Bronchial epithelial cell (primary cell): ENCODE measurements at regions not wholly inside any gene's neighbourhood (a gene's known extent, or its start where the extent isn't known, plus 50 kb on each side); places are given as distances from the start of the nearest gene placed in this dataset.
A peak's percentile ranks its signal among the peaks of the same experiment; 100 is the strongest.

Experiments
- DNase-seq: peaks from one replicate; pipeline ENCODE4 v3.0.0-alpha.2; 2010; ENCODE audit warnings: low read depth
- FAIRE-seq: peaks from 2 replicates; lab custom pipeline; 2011; peaks lifted over from hg19 to GRCh38; lab: Jason Lieb, UNC
- H3K27me3 ChIP-seq: 2 replicates; pipeline ENCODE4 v1.5.1; 2011; ENCODE audit warnings: low read length; ENCODE audit not compliant: control insufficient read depth, insufficient read depth
- H3K36me3 ChIP-seq: 2 replicates; pipeline ENCODE4 v1.5.1; 2011; ENCODE audit warnings: low read length; ENCODE audit not compliant: control insufficient read depth, insufficient read depth
- H3K4me3 ChIP-seq: 2 replicates; pipeline ENCODE4 v1.5.1; 2011; ENCODE audit warnings: mild to moderate bottlenecking, low read depth, low read length, control low read depth
- CTCF ChIP-seq: IDR thresholded peaks from 2 replicates; pipeline ENCODE4 v1.5.1; 2011; ENCODE audit warnings: mild to moderate bottlenecking, moderate library complexity, low read length, control low read depth, inconsistent platforms; ENCODE audit not compliant: insufficient read depth, severe bottlenecking

- Histone ChIP-seq H3K4me3 (no peak overlapping the region), H3K27me3 (no peaks in the 10 kb centered on the region), H3K36me3 (no peaks in the 10 kb centered on the region)
- DNase-seq = no peak
- TF ChIP-seq CTCF = no peak
- FAIRE-seq = no peak
Observed at GRCh38 chr6:92701425-92702096, 717.8 kb downstream of the EPHA7 start.

- H3K36me3 ChIP-seq = no peaks in the 10 kb centered on the region
- FAIRE-seq (no peak), DNase-seq (no peak)
- TF ChIP-seq CTCF = no peak
- H3K4me3 ChIP-seq = no peak overlapping the region
- no peaks in the 10 kb centered on the region for H3K27me3 ChIP-seq
Observed at GRCh38 chr6:92700411-92700810, 718.9 kb downstream of the EPHA7 start.

- H3K27me3 ChIP-seq = no peaks in the 10 kb centered on the region
- DNase-seq (peak; percentile 64), FAIRE-seq (no peak)
- H3K4me3 ChIP-seq = no peak overlapping the region
- no peak for TF ChIP-seq CTCF
- H3K36me3 ChIP-seq = no peaks in the 10 kb centered on the region
Observed at GRCh38 chr6:92690997-92691599, 728.3 kb downstream of the EPHA7 start.

- no peak for TF ChIP-seq CTCF
- H3K27me3 ChIP-seq = no peaks in the 10 kb centered on the region
- no peak for FAIRE-seq
- DNase-seq = no peak
- no peak overlapping the region for H3K4me3 ChIP-seq
- no peaks in the 10 kb centered on the region for H3K36me3 ChIP-seq
Observed at GRCh38 chr6:92688342-92688741, 731.0 kb downstream of the EPHA7 start.

GRCh38 chr6:92687278-92687677, 732.1 kb downstream of the EPHA7 start:
- no peak for FAIRE-seq
- DNase-seq = no peak
- no peak overlapping the region for H3K4me3 ChIP-seq
- no peaks in the 10 kb centered on the region for H3K36me3 ChIP-seq
- TF ChIP-seq CTCF = no peak
- no peaks in the 10 kb centered on the region for H3K27me3 ChIP-seq
